ENCODE measurements at regions not wholly inside any gene's neighbourhood (a gene's known extent, or its start where the extent isn't known, plus 50 kb on each side); places are given as distances from the start of the nearest gene placed in this dataset.
"Not testable (repeated sequence)": the region's sequence is repeated elsewhere in the genome, so short reads cannot be mapped to it uniquely, and the experiment has no call there.

DNA sequence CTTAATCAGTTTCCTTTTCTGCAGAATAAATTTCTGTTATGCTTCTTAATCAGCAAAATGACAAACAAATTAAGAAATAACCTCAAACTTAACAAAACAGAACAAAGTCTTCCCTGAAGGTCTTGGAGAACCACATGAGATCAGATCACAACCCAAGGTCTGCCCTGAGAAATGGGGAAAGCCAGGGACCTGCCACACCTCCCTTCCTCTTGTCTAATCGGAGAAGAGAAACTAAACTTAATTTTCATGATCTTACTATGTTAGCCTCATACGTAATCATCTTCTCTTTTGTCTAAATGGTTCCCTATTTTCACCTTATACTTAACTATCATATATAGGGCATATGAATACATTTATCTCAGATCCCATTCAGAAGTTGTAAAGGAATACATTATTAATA is 405.4 kb upstream of the SPATA31A3 start:
- not testable (repeated sequence) for H3K4me1 ChIP-seq (ENCODE audit: low read depth); H3K4me3 ChIP-seq; H3K27ac ChIP-seq; H3K36me3 ChIP-seq; H3K27me3 ChIP-seq; H3K9me3 ChIP-seq (ENCODE audit: low read depth); DNase-seq (ENCODE audit: low read depth in 1 of 2, low spot score in 1 of 2)

GRCh38 chr9:67394782-67395181 is 402.4 kb upstream of the SPATA31A3 start:
- not testable (repeated sequence) for H3K4me1 ChIP-seq (ENCODE audit: low read depth); H3K27me3 ChIP-seq; DNase-seq (ENCODE audit: low read depth in 1 of 2, low spot score in 1 of 2); H3K9me3 ChIP-seq (ENCODE audit: low read depth); H3K36me3 ChIP-seq; H3K4me3 ChIP-seq; H3K27ac ChIP-seq

DNA sequence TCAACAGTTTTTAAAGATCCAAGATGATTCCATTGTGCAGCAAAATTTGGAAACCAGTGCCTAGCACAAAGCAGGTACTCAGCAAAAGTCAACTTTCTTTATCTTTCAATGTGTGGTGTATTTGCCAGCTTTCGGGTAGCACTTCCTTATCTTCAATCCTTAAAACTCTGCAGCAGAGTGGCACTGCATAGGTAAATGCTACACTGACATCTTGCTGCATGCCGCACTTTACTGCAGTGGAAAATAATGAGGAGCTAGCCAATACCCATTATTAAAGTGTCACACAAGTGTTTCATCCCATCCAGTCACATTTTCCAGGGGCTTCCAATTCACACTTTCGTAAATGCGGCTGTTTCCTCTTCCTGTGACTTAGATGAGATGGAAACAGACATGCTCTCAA is 401.7 kb upstream of the SPATA31A3 start:
- not testable (repeated sequence) for H3K27ac ChIP-seq; DNase-seq (ENCODE audit: low read depth in 1 of 2, low spot score in 1 of 2); H3K4me3 ChIP-seq; H3K27me3 ChIP-seq; H3K9me3 ChIP-seq (ENCODE audit: low read depth); H3K36me3 ChIP-seq; H3K4me1 ChIP-seq (ENCODE audit: low read depth)

- H3K4me3 ChIP-seq; H3K36me3 ChIP-seq; H3K9me3 ChIP-seq (ENCODE audit: low read depth); H3K4me1 ChIP-seq (ENCODE audit: low read depth); H3K27me3 ChIP-seq; H3K27ac ChIP-seq; DNase-seq (ENCODE audit: low read depth in 1 of 2, low spot score in 1 of 2): not testable (repeated sequence)
These were observed 377.3 kb upstream of the SPATA31A3 start for GRCh38 chr9:67369664-67370063.

- not testable (repeated sequence) for H3K4me1 ChIP-seq (ENCODE audit: low read depth); H3K27ac ChIP-seq; H3K27me3 ChIP-seq; H3K36me3 ChIP-seq; H3K9me3 ChIP-seq (ENCODE audit: low read depth); DNase-seq (ENCODE audit: low read depth in 1 of 2, low spot score in 1 of 2); H3K4me3 ChIP-seq
These were observed 370.0 kb upstream of the SPATA31A3 start for GRCh38 chr9:67362325-67362724.

- H3K4me3 ChIP-seq; H3K4me1 ChIP-seq (ENCODE audit: low read depth); H3K9me3 ChIP-seq (ENCODE audit: low read depth); DNase-seq (ENCODE audit: low read depth in 1 of 2, low spot score in 1 of 2); H3K36me3 ChIP-seq; H3K27ac ChIP-seq; H3K27me3 ChIP-seq: not testable (repeated sequence)
These were observed 361.6 kb upstream of the SPATA31A3 start for GRCh38 chr9:67353961-67354360.

DNA sequence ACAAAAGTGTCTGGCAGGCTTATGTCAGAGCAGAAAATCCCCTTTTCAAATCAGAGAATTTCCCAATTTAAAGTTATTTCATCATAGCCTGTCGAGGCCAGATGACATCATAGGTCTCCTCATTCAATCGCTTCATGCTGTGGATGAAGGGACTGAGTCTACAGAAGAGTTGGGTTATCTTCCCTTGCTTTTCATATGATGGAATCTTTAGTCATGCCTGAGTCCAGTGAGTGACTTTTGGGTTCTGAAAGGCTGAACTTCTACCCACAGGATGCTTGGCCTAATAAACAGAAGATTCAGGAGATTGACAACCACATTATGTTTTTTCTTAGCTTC is 357.0 kb upstream of the SPATA31A3 start:
- H3K27ac ChIP-seq; DNase-seq (ENCODE audit: low read depth in 1 of 2, low spot score in 1 of 2); H3K36me3 ChIP-seq; H3K4me3 ChIP-seq; H3K9me3 ChIP-seq (ENCODE audit: low read depth); H3K4me1 ChIP-seq (ENCODE audit: low read depth); H3K27me3 ChIP-seq: not testable (repeated sequence)

DNA sequence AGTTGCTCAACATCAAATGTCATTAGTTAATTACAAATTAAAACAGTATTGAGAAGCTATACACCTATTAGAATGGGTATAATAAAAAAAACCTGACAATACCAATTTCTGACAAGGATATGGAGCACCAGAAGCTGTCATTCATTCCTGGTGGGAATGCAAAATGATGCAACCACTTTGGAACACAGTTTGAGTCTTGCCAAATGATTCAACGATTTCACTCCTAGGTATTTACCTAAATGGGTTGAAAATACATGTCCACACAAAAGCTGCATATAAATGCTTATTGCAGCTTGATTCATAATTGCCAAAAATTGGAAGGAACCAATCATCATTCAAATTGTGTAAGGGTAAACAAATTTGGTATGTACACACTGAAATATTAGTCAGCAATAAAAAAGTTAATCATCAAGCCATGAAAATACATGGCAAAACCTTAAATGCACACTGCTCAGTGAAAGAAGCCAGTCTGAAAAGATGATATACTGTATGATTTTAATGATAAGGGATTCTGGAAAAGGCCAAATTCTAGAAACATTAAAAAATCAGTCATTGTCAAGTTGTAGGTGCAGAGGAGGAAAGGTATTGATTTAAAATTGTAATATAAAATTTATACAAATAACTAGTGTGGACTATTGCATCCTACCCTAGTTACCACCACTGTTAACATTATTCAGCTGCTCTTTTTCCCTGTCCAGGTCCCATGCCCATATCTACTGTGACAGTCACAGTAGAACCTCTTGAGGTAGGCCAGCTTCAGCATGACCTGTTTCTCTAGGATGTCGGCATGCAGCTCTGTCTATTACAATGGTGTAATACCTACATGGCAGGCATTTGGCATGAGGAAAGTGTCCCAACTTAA is 356.4 kb upstream of the SPATA31A3 start:
- not testable (repeated sequence) for H3K27ac ChIP-seq; H3K4me3 ChIP-seq; H3K36me3 ChIP-seq; H3K27me3 ChIP-seq; H3K4me1 ChIP-seq (ENCODE audit: low read depth); H3K9me3 ChIP-seq (ENCODE audit: low read depth); DNase-seq (ENCODE audit: low read depth in 1 of 2, low spot score in 1 of 2)

- not testable (repeated sequence) for DNase-seq (ENCODE audit: low read depth in 1 of 2, low spot score in 1 of 2); H3K4me1 ChIP-seq (ENCODE audit: low read depth); H3K36me3 ChIP-seq; H3K27me3 ChIP-seq; H3K27ac ChIP-seq; H3K9me3 ChIP-seq (ENCODE audit: low read depth); H3K4me3 ChIP-seq
These were observed 355.7 kb upstream of the SPATA31A3 start for GRCh38 chr9:67348094-67348493.

GRCh38 chr9:67339216-67339615 is 346.9 kb upstream of the SPATA31A3 start:
- H3K27me3 ChIP-seq; H3K9me3 ChIP-seq (ENCODE audit: low read depth); DNase-seq (ENCODE audit: low read depth in 1 of 2, low spot score in 1 of 2); H3K27ac ChIP-seq; H3K4me1 ChIP-seq (ENCODE audit: low read depth); H3K4me3 ChIP-seq; H3K36me3 ChIP-seq: not testable (repeated sequence)

- not testable (repeated sequence) for H3K27ac ChIP-seq; H3K9me3 ChIP-seq (ENCODE audit: low read depth); H3K36me3 ChIP-seq; H3K4me3 ChIP-seq; H3K4me1 ChIP-seq (ENCODE audit: low read depth); DNase-seq (ENCODE audit: low read depth in 1 of 2, low spot score in 1 of 2); H3K27me3 ChIP-seq
These were observed 345.9 kb upstream of the SPATA31A3 start for GRCh38 chr9:67338201-67338600.

GRCh38 chr9:67334727-67335572 is 342.6 kb upstream of the SPATA31A3 start:
- H3K36me3 ChIP-seq; H3K4me1 ChIP-seq (ENCODE audit: low read depth); H3K27ac ChIP-seq; H3K9me3 ChIP-seq (ENCODE audit: low read depth); H3K27me3 ChIP-seq; H3K4me3 ChIP-seq; DNase-seq (ENCODE audit: low read depth in 1 of 2, low spot score in 1 of 2): not testable (repeated sequence)

GRCh38 chr9:67331634-67332033 is 339.3 kb upstream of the SPATA31A3 start:
- not testable (repeated sequence) for H3K9me3 ChIP-seq (ENCODE audit: low read depth); H3K4me3 ChIP-seq; DNase-seq (ENCODE audit: low read depth in 1 of 2, low spot score in 1 of 2); H3K27me3 ChIP-seq; H3K36me3 ChIP-seq; H3K27ac ChIP-seq; H3K4me1 ChIP-seq (ENCODE audit: low read depth)

GRCh38 chr9:67313409-67313808 is 321.1 kb upstream of the SPATA31A3 start:
- DNase-seq (ENCODE audit: low read depth in 1 of 2, low spot score in 1 of 2); H3K4me1 ChIP-seq (ENCODE audit: low read depth); H3K4me3 ChIP-seq; H3K36me3 ChIP-seq; H3K27ac ChIP-seq; H3K27me3 ChIP-seq; H3K9me3 ChIP-seq (ENCODE audit: low read depth): not testable (repeated sequence)

Measured in cardiac muscle cell (in vitro differentiated cells and primary cell).